Activated effector memory CD4-positive, alpha-beta T cell treated with Interleukin-2 at 50 U/mL for 16 hours (primary cell): ENCODE measurements at regions not wholly inside any gene's neighbourhood (a gene's known extent, or its start where the extent isn't known, plus 50 kb on each side); places are given as distances from the start of the nearest gene placed in this dataset.
"Not testable (repeated sequence)": the region's sequence is repeated elsewhere in the genome, so short reads cannot be mapped to it uniquely, and the experiment has no call there.

Experiments used
- DNase-seq: peaks from one replicate; pipeline ENCODE4 v3.0.0-alpha.2; 2020

GRCh38 chr5:123722451-123722850 is 210.5 kb downstream of the CSNK1G3 start:
- no peak for DNase-seq

DNA sequence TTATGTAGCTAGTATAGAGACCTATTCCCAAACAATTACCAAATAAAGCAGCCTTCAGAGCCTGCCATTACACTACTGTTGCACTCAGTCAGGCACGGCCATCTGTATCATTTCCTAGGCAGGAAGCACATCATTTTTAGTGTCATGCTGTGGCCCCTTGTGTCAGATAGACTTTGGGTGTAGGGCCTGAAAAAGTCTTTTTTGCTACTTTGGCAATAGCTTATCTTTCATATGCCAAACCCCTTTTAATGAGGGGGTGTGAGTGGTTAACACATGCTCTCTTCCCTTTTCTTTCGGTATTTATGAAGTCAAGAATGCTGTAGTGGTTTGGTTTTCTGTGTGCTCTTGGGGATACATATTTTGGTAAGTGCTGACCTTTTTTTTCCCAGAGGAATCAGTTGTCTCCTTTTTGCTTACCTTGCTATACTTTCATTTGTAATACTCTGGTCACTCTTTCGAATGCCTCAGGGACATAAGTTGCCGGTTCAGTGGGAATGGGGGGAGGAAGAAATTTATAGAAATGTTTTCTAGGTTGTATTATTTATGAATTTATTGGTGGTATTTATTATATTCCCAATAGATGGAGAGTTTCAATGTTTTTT is 209.8 kb downstream of the CSNK1G3 start:
- no peak for DNase-seq

DNA sequence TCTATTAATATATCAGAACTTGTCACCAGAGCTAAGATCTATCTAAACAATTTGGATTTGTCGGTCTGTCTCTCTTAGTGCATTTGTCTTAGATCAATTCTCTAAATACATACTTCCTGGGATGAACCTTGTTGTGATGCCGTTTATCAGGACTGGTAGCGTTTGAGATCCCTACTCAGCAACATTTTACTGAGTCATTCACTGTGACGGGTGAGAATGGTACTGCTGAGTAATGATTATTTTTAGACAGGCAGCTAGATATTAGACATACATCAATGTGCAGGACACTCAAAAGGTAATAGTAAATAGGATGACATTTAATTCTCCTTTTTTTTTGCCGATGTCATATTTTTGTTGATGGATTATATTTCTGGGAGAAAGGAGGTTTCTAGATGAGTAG is 209.0 kb downstream of the CSNK1G3 start:
- DNase-seq = no peak

- no peak for DNase-seq
Measured at GRCh38 chr5:123720339-123720738, 208.4 kb downstream of the CSNK1G3 start.

GRCh38 chr5:123719004-123719403 is 207.0 kb downstream of the CSNK1G3 start:
- DNase-seq = no peak

GRCh38 chr5:123718238-123718637 is 206.3 kb downstream of the CSNK1G3 start:
- no peak for DNase-seq

GRCh38 chr5:123717139-123717538 is 205.2 kb downstream of the CSNK1G3 start:
- DNase-seq = no peak

DNA sequence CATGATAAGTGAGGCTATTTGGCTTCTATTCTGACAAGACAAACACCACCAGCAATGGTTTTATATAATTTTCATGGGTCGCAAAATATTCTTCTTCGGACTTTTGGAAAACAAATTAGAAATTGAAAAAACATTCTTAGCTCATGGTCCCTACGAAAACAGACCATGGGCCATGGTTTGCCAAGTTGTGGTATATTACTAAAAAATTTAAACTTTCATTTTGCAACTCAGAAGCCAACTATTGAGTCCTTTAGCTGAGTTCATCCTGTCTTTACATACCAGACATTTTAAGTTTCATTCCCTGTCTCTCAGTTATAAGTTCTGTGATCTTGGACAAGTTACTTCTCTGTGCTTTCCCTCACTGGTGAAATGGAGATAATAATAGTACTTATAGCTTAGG is 198.1 kb downstream of the CSNK1G3 start:
- no peak for DNase-seq

DNA sequence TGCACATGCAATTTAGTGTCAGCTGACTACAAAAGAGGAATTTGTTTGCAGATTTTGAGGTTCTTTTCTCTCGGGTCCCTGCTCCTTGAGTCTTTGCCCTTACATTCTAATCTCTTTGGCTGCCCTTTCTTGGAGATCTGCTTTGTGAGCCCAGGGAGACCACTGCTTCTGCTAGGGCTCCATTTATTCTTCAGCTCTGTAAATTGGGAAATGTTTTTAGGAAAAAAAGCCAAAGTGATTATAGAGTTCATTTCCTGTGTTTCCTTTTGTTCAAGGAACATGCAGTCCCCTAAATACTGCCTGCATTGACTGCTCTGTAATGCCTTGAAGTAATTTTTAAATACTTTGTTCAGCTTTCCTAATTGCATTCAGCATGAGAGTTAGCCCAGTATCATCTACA is 197.4 kb downstream of the CSNK1G3 start:
- DNase-seq = no peak

- no peak for DNase-seq
Measured at GRCh38 chr5:123708074-123708806, 196.3 kb downstream of the CSNK1G3 start.

- DNase-seq = no peak
Measured at GRCh38 chr5:123706531-123706930, 194.6 kb downstream of the CSNK1G3 start.

DNA sequence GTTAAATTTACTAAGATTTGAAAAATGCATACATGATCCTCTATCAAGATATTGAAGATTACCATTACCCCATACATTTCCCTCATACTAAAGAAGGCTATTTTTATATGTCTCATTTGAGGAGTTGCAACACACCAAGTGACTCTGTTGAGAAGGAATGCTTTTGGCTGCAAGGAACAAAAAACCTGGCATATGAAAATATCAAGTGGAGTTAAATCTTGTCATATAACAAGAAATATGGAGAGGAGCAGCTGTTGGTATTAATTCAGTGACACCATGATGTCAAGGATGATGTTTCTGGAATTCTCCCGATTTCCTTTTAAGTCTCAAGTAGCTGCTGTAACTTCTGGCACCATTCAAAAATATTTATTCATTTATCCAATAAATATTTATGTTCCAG is 193.8 kb downstream of the CSNK1G3 start:
- DNase-seq = no peak

DNA sequence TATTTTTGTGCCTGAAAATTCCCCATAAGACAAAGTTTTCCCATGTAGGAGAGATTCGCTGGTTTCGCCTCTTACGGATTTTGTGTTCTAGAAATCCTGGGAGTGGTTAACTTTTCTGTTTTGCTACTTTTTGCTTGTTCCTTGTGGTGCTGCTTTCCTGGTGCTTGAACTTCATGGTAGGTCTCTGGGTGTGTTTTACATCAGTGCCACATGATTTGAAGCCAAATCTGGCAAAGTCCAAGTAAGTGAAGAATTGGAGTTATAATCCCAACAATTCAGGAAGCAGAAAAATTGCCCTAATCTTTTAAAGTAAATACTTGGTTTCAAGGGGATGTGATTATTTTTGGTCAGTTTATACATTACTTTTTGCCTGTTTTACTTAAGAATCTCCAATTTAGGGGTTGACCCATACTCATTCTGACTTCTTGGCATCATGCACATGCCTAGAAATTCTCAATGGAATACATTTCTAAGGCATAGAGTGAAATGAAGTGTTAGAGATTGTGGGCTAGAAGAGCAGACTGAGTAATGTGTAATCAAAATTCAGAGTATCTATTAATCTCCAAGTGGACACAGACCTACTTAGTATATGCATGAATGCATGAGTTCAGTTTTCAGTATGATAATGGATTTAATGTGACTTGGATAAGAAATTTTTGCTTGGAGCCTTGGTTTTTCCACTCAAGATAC is 189.7 kb downstream of the CSNK1G3 start:
- DNase-seq = no peak

DNA sequence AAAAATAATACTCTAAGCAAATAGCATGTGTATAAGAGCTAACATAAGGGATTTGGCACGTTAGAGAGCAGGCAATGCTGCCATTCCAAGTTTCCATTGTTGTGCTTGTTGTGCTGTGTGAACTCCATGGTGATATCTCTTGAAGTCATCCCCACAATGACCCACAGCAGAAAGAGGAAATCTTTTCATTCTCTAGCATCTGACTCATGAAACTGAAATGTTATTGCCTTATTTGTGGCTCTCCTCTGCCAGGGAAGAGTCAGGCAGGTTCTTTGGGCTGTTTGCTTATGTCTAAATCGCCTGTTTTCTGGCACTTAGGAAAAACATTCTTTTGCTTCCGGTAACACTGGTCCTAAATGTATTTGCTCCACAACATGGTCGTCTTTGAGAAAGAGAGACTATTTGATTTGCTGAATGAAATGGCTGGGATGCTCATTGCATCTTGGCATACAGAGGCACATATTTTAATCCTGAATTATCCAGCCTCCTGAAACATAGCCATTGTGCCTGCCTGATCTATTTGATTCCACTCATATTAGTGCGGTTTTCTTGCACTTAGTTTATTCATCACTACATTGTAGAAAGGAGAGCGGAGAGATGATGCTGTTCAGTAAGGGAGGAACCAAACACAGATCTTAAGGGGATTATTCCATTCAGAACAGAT is 188.8 kb downstream of the CSNK1G3 start:
- no peak for DNase-seq

DNA sequence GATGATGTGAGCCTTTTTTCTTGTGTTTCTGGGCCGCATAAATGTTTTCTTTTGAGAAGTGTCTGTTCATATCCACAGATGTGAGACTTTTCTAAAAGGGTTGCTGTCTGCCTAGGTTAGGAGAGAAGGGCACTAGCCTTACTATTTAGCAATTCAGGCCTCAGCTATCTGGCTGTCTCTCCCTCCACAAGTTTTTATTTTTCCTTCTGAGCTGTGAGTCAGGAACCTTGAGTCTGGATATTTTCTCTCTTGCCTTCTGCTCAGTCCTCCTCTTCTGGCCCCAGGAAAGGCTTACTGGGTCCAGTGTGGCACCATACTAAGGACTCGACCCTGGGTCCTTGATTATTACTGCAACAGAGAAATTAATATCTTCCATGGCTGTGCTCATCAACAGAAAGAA is 187.6 kb downstream of the CSNK1G3 start:
- DNase-seq = no peak

- DNase-seq = not testable (repeated sequence)
Measured at GRCh38 chr5:123698937-123699336, 187.0 kb downstream of the CSNK1G3 start.

DNA sequence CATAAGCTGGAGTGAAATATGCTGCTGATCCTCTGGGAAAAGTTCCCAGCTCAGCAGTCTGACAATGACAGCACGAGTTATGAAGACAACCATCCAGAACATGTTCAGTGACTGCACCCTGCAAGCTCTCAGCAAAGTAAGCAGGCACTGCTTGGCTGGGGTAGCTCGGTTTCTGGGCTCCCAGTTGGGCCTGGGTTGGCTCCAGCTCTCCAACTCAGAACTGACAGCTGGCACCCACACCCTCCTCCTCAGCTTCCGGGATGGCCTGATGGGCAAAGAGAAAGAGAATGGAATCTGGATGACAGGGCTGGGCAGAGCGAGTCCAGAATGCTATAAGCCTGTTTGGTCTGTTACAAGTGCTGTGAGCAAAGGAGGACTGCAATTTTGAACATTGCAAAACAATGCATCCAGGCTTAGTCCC is 185.0 kb downstream of the CSNK1G3 start:
- DNase-seq = no peak

- DNase-seq = no peak
Measured at GRCh38 chr5:123690821-123691220, 178.8 kb downstream of the CSNK1G3 start.

DNA sequence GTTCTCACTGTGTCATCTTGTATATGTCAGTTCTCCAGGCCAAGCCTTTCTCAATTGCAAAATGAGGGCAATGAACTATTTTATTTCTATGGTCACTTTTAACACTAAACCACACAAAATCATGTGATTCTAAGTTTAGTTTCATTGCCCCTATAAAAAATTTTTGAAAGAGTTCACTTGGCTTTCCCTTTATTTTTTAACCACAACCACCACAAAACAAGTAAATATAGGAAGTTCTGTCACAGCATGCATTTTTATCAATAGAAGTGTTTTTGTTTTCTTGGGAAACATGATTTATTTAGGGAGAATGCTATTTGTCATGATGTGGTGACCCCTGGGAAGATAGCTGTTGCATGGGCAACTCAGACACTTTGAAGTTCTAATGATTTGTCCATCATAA is 169.1 kb downstream of the CSNK1G3 start:
- no peak for DNase-seq

DNA sequence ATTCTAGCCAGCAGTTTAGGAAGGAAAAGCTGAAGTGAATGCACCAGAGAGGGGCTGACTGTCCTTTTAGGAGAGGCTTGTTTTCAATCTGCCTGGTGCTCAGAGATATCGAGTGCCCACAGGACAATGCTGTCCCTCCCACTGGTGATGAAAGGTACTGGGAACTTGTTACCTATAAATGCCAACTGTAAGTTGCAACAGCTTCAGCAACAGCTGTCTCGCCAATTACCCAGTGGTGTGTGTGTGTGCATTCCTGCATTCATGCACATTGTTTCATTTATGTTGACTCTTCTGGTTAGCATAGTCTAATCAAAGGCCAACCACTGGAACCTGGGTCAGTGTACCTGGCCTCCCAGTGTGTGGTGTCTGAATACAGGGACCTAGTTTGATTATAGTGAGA is 161.1 kb downstream of the CSNK1G3 start:
- DNase-seq = no peak

DNA sequence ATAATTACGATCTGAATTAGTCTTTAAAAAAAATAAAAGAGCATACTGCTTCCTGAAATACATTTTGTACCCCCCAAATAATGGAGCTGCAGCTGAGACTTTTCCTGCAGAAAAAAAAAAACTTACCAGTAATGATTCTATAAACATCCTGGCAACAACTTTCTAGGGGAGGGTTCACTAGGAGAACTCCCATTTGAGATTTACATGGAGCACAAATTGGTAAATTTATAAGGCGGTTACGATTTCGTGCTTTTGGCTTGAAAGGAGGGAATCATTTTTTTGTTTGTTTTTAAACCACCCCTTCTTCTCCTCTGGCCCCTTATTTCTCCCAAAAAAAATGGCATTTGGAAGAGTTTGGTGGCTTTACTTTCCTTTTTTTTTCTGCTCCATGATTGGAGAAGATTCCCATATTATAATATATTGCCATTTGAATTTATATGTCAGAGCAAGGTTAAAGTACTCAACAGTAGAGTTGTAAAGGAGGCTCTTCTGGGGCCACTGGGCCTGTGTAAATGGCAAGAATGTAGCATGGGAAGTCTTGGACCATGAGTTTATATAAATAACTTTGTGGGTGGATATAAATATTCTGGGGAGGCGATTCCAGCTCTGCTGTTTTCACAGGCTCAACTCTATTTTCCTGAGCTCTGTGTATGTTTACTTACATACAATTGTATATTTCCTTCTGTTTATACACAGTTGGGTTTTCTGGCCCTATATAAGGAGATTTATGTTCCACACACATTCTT is 159.9 kb downstream of the CSNK1G3 start:
- no peak for DNase-seq

- no peak for DNase-seq
Measured at GRCh38 chr5:123671042-123671441, 159.1 kb downstream of the CSNK1G3 start.
